AG04450 (cell line): ENCODE measurements at regions not wholly inside any gene's neighbourhood (a gene's known extent, or its start where the extent isn't known, plus 50 kb on each side); places are given as distances from the start of the nearest gene placed in this dataset.
"Not testable (repeated sequence)": the region's sequence is repeated elsewhere in the genome, so short reads cannot be mapped to it uniquely, and the experiment has no call there.

Experiments
- CTCF ChIA-PET: fragments of 300-600, 350-600 bp; formaldehyde crosslinking; extraction: SDS; loops from one replicate; lab custom pipeline; 2022; ENCODE audit warnings: antibody characterized with exemption, inconsistent platforms; lab: Charles Lee
- POLR2A ChIA-PET: fragments of 350-600 bp; formaldehyde crosslinking; extraction: SDS; loops from one replicate; lab custom pipeline; 2021; ENCODE audit warnings: antibody characterized with exemption, inconsistent platforms; lab: Yijun Ruan, JAX
- DNase-seq: peaks from one replicate; pipeline ENCODE4 v3.0.0-alpha.2; 2011; ENCODE audit warnings: low read depth, low spot score
- H3K27ac ChIP-seq: one replicate; pipeline ENCODE4 v1.5.1; 2012; ENCODE audit warnings: low read depth, low read length, control low read depth
- H3K27me3 ChIP-seq: one replicate; pipeline ENCODE4 v1.6.0; 2012; ENCODE audit warnings: low read length; ENCODE audit not compliant: control insufficient read depth, insufficient read depth
- H3K4me3 ChIP-seq: 2 replicates; pipeline ENCODE4 v1.5.1; 2011; ENCODE audit warnings: mild to moderate bottlenecking, low read depth, low read length, control low read depth
- H3K9me3 ChIP-seq: 2 replicates; pipeline ENCODE4 v1.5.1; 2012; ENCODE audit warnings: low read length; ENCODE audit not compliant: control insufficient read depth, insufficient read depth
- TF ChIP-seq, protein P1 (sequence below): IDR thresholded peaks from 2 replicates; pipeline ENCODE4 v1.5.1; 2011; ENCODE audit warnings: low read depth, low read length, control low read depth, inconsistent platforms

DNA sequence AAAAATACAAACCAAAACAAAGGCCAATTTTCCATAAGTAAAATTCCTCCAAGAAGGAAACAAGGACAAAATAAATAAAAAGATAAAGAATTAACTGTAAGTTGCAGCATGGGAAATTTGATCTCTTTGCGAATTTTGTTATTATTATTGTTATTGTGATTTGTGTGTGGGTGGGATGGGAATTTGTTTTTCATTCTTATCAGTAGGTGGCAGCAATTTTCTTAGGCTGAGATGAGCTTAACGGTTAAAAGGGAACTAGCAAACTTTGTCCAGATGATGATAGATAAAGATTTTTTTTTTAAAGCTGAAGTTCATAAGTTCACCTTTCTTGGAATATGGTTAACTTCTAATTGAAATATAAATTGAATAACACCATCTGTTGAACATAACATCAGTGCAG is 83.2 kb upstream of the IL1RAPL2 start:
- TF ChIP-seq, protein P1, sequence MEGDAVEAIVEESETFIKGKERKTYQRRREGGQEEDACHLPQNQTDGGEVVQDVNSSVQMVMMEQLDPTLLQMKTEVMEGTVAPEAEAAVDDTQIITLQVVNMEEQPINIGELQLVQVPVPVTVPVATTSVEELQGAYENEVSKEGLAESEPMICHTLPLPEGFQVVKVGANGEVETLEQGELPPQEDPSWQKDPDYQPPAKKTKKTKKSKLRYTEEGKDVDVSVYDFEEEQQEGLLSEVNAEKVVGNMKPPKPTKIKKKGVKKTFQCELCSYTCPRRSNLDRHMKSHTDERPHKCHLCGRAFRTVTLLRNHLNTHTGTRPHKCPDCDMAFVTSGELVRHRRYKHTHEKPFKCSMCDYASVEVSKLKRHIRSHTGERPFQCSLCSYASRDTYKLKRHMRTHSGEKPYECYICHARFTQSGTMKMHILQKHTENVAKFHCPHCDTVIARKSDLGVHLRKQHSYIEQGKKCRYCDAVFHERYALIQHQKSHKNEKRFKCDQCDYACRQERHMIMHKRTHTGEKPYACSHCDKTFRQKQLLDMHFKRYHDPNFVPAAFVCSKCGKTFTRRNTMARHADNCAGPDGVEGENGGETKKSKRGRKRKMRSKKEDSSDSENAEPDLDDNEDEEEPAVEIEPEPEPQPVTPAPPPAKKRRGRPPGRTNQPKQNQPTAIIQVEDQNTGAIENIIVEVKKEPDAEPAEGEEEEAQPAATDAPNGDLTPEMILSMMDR = no peak
- ChIA-PET POLR2A (no interaction called here), CTCF (no interaction called here)
- Histone ChIP-seq H3K9me3 (no peaks in the 10 kb centered on the region), H3K4me3 (no peak overlapping the region), H3K27me3 (no peaks in the 10 kb centered on the region), H3K27ac (no peak overlapping the region)
- DNase-seq = no peak

DNA sequence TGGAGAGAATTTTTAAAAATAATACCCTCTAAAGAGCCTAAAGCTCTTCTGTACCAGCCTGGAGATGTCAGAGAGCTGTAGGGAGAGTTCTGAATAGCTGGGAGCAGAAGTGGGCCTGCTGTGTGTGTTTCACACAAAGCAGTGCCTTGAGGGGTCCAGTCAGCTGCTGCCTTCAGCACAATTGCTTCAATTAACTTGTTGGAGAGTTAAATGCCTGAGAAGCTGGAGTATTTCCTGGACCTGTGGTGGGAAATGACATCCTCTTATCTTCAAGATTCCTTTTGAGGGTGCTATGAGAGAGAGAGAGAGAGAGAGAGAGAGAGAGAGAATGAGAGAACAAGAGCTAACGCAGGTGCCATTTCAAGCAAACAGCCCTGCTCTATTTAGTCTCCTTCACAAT is 96.2 kb upstream of the IL1RAPL2 start:
- H3K9me3 ChIP-seq = no peaks in the 10 kb centered on the region
- CTCF ChIA-PET = no interaction called here
- DNase-seq = no peak
- TF ChIP-seq, protein P1 = no peak
- no peaks in the 10 kb centered on the region for H3K27me3 ChIP-seq
- POLR2A ChIA-PET = no interaction called here
- no peak overlapping the region for H3K4me3 ChIP-seq
- no peak overlapping the region for H3K27ac ChIP-seq

DNA sequence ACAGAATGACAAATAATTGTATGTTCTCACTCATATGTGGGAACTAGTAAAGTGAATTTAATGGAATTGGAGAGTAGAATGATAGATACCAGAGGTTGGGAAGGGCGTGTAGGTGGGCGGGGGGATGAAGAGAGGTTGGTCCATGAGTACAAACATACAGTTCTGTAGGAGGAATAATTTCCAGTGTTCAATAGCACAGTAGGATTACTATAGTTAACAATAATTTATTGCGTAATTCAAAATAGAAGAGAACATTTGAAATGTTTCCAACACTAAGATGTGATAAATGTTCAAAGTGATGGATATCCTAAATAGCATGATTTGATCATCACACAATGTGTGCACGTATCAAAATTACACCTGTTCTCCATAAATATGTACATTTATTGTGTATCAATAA is 106.2 kb upstream of the IL1RAPL2 start:
- TF ChIP-seq, protein P1 = no peak
- H3K27ac ChIP-seq = no peak overlapping the region
- ChIA-PET CTCF (no interaction called here), POLR2A (no interaction called here)
- H3K27me3 ChIP-seq = no peaks in the 10 kb centered on the region
- H3K4me3 ChIP-seq = no peak overlapping the region
- no peak for DNase-seq
- H3K9me3 ChIP-seq = no peaks in the 10 kb centered on the region

DNA sequence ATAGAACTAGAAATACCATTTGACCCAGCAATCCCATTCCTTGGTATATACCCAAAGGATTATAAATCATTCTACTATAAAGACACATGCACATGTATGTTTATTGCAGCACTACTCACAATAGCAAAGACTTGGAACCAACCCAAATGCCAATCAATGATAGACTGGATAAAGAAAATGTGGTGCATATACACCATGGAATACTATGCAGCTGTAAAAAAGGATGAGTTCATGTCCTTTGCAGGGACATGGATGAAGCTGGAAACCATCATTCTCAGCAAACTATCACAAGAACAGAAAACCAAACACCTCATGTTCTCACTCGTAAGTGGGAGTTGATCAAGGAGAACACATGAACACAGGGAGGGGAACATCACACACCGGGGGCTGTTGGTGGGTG is 108.9 kb upstream of the IL1RAPL2 start:
- H3K4me3 ChIP-seq, DNase-seq, H3K27ac ChIP-seq, POLR2A ChIA-PET, CTCF ChIA-PET, H3K27me3 ChIP-seq, H3K9me3 ChIP-seq: not testable (repeated sequence)

DNA sequence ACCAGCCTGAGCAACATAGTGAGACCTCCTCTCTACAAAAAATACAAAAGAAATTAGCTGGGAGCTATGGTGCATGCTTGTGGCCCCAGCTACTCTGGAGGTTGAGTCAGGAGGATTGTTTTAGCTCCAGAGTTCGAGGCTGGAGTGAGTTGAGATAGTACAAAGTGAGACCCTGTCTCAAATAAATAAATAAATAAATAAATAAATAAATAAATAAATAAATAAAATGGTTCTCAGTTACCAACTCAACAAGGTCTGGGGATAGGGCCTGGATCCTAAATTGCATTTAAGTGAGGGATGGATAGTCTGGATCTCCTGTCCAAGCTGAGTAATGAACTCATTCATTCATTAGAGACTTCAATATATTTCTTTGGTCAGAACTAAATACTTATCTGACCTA is 115.7 kb upstream of the IL1RAPL2 start:
- ChIA-PET POLR2A (no interaction called here), CTCF (no interaction called here)
- DNase-seq = no peak
- TF ChIP-seq, protein P1 = no peak
- Histone ChIP-seq H3K4me3 (no peak overlapping the region), H3K27ac (no peak overlapping the region), H3K27me3 (no peaks in the 10 kb centered on the region), H3K9me3 (no peaks in the 10 kb centered on the region)

DNA sequence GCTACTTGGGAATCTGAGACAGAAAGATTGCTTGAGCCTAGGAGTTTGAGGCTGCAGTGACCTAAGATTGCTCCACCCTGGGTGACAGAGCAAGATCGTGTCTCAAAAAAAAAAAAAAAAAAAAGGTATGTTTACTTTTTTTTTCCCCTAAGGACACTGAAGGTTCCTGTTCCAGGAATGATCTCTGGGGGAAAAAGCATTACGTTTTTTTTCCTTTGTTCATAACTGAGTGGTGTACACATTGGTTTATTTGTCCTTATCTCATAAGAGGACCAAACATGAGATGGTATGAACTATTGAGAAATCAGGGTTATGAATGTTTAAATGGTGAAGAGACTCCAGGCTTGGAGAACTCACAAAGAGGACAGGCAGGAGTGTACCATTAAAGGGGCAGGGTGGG is 120.4 kb upstream of the IL1RAPL2 start:
- no peak overlapping the region for H3K4me3 ChIP-seq
- no peaks in the 10 kb centered on the region for H3K9me3 ChIP-seq
- no peak for DNase-seq
- TF ChIP-seq, protein P1 = no peak
- no peak overlapping the region for H3K27ac ChIP-seq
- H3K27me3 ChIP-seq = no peaks in the 10 kb centered on the region
- POLR2A ChIA-PET = no interaction called here
- CTCF ChIA-PET = no interaction called here
